ENCODE measurements at regions not wholly inside any gene's neighbourhood (a gene's known extent, or its start where the extent isn't known, plus 50 kb on each side); places are given as distances from the start of the nearest gene placed in this dataset.
A peak's percentile ranks its signal among the peaks of the same experiment; 100 is the strongest.

DNA sequence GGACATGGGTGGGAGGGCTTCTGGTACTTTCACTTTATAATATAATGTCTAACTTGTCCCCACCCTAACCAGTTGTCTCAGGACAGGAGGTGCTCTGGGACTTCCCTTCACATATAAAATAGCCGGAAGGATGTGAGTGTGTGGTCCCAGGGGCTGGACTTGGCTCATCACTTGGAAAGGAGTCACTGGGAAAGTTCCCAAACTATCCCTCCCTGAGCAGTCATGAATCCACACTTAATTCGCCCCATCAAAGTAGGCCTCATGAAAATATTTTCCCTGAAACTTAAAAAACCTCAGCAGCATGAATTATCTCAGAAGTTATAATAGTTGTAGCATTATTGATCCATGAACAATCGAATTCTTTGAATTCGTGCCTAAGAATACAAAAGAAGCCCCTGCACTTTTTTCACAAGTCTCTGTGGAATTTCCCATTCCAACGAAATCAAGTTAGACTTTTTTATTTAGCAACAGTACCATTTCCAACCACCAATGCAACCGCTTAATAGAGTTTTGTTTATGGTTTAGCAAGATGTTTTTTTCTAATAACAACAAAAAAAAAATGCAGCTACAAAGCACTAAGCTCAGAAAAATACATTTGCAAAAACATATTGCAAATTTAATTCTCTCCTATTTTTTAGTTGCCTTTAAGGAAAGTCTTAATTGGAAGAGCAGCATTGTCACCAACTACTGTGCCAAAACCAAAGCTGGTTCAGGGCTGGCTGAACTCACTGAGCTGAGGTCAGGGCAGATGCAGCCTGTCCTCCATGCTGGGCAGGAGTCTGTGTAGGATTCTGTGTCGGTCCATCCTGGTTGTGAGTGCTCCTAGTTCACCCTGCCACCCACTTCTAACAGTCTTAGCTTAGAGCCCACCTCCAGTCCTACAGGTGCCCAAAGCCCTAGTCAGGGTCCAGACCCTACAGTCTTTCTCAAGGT is 68.8 kb upstream of the SPTBN1 start:
- no peaks in the 10 kb centered on the region for H3K9me3 Mint-ChIP-seq (ENCODE audit: unreplicated experiment)
- no peaks in the 10 kb centered on the region for H3K27me3 Mint-ChIP-seq (ENCODE audit: unreplicated experiment)
- H3K4me1 Mint-ChIP-seq (ENCODE audit: low read depth, unreplicated experiment), result peaks cover 13% of the 10 kb centered on the region
- H3K27ac Mint-ChIP-seq (ENCODE audit: unreplicated experiment), result no peak overlapping the region
- no peak for DNase-seq
- H3K36me3 Mint-ChIP-seq (ENCODE audit: unreplicated experiment), result no peaks in the 10 kb centered on the region
- TF ChIP-seq, protein P1, sequence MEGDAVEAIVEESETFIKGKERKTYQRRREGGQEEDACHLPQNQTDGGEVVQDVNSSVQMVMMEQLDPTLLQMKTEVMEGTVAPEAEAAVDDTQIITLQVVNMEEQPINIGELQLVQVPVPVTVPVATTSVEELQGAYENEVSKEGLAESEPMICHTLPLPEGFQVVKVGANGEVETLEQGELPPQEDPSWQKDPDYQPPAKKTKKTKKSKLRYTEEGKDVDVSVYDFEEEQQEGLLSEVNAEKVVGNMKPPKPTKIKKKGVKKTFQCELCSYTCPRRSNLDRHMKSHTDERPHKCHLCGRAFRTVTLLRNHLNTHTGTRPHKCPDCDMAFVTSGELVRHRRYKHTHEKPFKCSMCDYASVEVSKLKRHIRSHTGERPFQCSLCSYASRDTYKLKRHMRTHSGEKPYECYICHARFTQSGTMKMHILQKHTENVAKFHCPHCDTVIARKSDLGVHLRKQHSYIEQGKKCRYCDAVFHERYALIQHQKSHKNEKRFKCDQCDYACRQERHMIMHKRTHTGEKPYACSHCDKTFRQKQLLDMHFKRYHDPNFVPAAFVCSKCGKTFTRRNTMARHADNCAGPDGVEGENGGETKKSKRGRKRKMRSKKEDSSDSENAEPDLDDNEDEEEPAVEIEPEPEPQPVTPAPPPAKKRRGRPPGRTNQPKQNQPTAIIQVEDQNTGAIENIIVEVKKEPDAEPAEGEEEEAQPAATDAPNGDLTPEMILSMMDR (IDR thresholded peaks at IDR 0.05; ENCODE audit: partially characterized antibody, unreplicated experiment), result peak; percentile 31
- no peak overlapping the region for H3K4me3 Mint-ChIP-seq (ENCODE audit: unreplicated experiment)

DNA sequence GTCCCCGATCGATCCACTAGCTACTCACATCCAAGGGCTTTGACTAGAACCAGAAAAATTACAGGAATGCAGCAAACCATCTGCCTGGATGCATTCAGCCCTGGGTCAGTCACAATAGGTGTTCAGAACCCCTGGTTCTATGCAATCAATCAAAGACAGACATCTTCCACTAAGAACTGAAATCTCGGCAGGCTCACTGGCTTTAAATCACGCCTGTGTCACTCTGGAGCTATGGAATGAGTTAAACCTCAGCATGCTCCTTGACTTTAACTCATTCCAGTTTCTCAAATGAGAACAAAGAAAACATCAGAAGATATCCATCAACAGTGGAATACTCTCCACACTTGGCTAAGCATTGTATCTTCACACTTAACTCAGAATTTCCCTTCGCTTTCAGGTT is 68.1 kb upstream of the SPTBN1 start:
- TF ChIP-seq, protein P1 (IDR thresholded peaks at IDR 0.05; ENCODE audit: partially characterized antibody, unreplicated experiment), result no peak
- no peaks in the 10 kb centered on the region for H3K9me3 Mint-ChIP-seq (ENCODE audit: unreplicated experiment)
- no peak overlapping the region for H3K27ac Mint-ChIP-seq (ENCODE audit: unreplicated experiment)
- DNase-seq, result no peak
- H3K4me3 Mint-ChIP-seq (ENCODE audit: unreplicated experiment), result no peak overlapping the region
- no peaks in the 10 kb centered on the region for H3K27me3 Mint-ChIP-seq (ENCODE audit: unreplicated experiment)
- no peaks in the 10 kb centered on the region for H3K36me3 Mint-ChIP-seq (ENCODE audit: unreplicated experiment)
- peaks cover 13% of the 10 kb centered on the region for H3K4me1 Mint-ChIP-seq (ENCODE audit: low read depth, unreplicated experiment)

DNA sequence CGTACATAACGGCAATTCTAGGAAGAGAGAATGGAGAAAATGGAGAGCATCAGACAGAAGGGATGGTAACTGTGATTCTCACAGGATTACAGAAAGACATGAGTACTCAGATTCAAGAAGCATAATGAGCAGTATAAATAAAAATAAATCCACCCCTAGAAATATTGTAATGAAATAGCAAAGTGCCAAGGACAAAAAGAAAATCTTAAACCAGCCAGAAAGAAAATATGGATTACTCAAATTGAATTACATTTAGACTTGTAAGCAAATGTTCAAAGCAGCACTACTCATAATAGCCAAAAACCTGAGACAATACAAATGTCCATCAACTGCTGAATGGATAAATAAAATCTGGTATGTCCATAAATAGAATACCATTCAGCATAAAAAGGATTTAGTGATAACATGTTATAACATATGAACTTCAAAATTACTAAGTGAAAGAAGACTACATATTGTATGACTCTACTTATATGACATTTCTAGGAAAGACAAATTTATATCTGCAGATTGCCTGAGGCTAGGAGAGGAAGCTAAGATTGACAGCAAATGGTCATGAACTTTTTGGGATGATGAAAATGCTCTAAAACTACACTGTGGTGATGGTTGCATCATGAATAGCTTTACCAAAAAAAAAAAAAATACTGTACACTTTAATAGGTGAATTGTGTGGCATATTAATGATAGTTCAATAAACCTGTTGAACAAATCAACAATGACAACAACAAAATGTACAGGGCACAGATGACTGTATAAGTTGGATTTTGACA is 63.4 kb upstream of the SPTBN1 start:
- H3K4me1 Mint-ChIP-seq (ENCODE audit: low read depth, unreplicated experiment), result peaks cover 16% of the 10 kb centered on the region
- no peaks in the 10 kb centered on the region for H3K36me3 Mint-ChIP-seq (ENCODE audit: unreplicated experiment)
- TF ChIP-seq, protein P1 (IDR thresholded peaks at IDR 0.05; ENCODE audit: partially characterized antibody, unreplicated experiment), result no peak
- no peaks in the 10 kb centered on the region for H3K9me3 Mint-ChIP-seq (ENCODE audit: unreplicated experiment)
- DNase-seq, result no peak
- no peaks in the 10 kb centered on the region for H3K27me3 Mint-ChIP-seq (ENCODE audit: unreplicated experiment)
- H3K27ac Mint-ChIP-seq (ENCODE audit: unreplicated experiment), result no peak overlapping the region
- H3K4me3 Mint-ChIP-seq (ENCODE audit: unreplicated experiment), result no peak overlapping the region

DNA sequence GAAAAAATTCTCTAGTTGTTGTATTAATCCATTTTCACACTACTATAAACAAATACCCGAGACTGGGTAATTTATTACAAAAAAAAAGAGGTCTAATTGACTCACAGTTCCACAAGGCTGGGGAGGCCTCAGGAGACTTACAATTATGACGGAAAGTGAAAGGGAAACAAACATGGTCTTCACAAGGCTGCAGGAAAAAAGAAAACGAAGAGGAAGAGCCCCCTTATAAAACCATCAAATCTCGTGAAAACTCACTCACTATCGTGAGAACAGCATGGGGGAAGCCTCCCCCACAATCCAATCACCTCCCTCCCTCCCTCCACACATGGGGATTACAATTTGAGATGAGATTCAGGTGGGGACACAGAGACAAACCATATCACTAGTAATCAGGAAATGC is 61.7 kb upstream of the SPTBN1 start:
- Mint-ChIP-seq H3K36me3 (ENCODE audit: unreplicated experiment) (no peaks in the 10 kb centered on the region), H3K4me3 (ENCODE audit: unreplicated experiment) (no peak overlapping the region), H3K27me3 (ENCODE audit: unreplicated experiment) (no peaks in the 10 kb centered on the region), H3K9me3 (ENCODE audit: unreplicated experiment) (no peaks in the 10 kb centered on the region), H3K4me1 (ENCODE audit: low read depth, unreplicated experiment) (peaks cover 13% of the 10 kb centered on the region), H3K27ac (ENCODE audit: unreplicated experiment) (peak overlapping the region; percentile 3)
- no peak for DNase-seq
- TF ChIP-seq, protein P1 (IDR thresholded peaks at IDR 0.05; ENCODE audit: partially characterized antibody, unreplicated experiment), result no peak
